ENCODE measurements at regions not wholly inside any gene's neighbourhood (a gene's known extent, or its start where the extent isn't known, plus 50 kb on each side); places are given as distances from the start of the nearest gene placed in this dataset.

- no peak for TF ChIP-seq EZH2 (IDR thresholded peaks at IDR 0.05; ENCODE audit: insufficient read depth, poor library complexity, severe bottlenecking)
- TF ChIP-seq EZH2phosphoT487 (IDR thresholded peaks at IDR 0.05; ENCODE audit: insufficient read depth, low read depth), result no peak
Observed at GRCh38 chr5:167447466-167448375, 843.7 kb upstream of the WWC1 start.
